ENCODE measurements at regions not wholly inside any gene's neighbourhood (a gene's known extent, or its start where the extent isn't known, plus 50 kb on each side); places are given as distances from the start of the nearest gene placed in this dataset.

DNA sequence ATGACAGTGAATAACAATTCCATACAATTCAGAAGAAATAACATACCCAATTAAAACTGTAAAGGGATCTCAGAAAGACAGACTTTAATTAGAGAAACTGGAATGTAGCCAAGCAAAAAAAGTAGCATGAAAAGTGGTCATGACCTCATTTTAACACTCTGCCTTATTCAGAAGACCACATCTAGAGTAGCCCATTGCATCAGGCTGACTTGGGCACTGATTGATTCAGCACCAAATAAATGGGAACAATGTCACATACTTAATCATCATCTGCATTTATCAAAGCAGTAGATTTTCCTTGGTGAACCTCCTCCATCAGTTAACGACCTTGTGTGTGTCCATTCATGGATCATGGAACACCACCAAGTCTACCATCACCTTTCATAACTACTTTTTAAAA is 992.1 kb downstream of the NR2F1-AS1 start:
- no peak for TF ChIP-seq EZH2phosphoT487 (IDR thresholded peaks at IDR 0.05; ENCODE audit: borderline replicate concordance, low read length)
- TF ChIP-seq, protein P1, sequence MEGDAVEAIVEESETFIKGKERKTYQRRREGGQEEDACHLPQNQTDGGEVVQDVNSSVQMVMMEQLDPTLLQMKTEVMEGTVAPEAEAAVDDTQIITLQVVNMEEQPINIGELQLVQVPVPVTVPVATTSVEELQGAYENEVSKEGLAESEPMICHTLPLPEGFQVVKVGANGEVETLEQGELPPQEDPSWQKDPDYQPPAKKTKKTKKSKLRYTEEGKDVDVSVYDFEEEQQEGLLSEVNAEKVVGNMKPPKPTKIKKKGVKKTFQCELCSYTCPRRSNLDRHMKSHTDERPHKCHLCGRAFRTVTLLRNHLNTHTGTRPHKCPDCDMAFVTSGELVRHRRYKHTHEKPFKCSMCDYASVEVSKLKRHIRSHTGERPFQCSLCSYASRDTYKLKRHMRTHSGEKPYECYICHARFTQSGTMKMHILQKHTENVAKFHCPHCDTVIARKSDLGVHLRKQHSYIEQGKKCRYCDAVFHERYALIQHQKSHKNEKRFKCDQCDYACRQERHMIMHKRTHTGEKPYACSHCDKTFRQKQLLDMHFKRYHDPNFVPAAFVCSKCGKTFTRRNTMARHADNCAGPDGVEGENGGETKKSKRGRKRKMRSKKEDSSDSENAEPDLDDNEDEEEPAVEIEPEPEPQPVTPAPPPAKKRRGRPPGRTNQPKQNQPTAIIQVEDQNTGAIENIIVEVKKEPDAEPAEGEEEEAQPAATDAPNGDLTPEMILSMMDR (IDR thresholded peaks at IDR 0.05; ENCODE audit: low read depth, low read length, poor library complexity, severe bottlenecking) = no peak
- no peaks in the 10 kb centered on the region for H3K9me2 ChIP-seq (replicated peaks; ENCODE audit: control insufficient read depth, low read length)
- no peaks in the 10 kb centered on the region for H3K27me3 ChIP-seq (ENCODE audit: control insufficient read depth, low read length)

DNA sequence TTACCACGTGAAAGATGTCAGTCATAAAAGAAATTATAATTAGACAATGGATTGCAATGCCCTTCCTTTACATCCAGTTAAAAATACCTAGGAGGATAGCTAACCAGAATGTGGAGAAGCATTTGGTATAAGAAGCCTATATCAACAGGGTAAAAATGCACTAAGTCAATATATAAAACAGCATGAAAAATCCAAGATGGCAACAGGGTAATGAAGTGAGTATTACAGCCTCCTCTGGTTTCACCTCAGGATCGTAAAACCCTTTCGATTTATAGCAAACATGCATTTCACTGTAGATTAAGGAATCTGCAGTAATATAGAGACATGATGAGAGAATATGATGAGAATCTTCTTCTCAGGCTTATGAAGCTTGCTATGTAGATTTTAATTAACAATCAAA is 999.3 kb downstream of the NR2F1-AS1 start:
- Histone ChIP-seq H4K20me1 (ENCODE audit: control insufficient read depth, insufficient read depth, low read depth, low read length) (no peaks in the 10 kb centered on the region), H3K4me2 (ENCODE audit: low read length) (no peak overlapping the region), H3K9me2 (replicated peaks; ENCODE audit: control insufficient read depth, low read length) (no peaks in the 10 kb centered on the region), H3K27ac (ENCODE audit: low read depth, low read length) (no peak overlapping the region), H3K4me1 (ENCODE audit: control insufficient read depth, low read length) (no peaks in the 10 kb centered on the region), H3K79me2 (ENCODE audit: control insufficient read depth, low read length) (no peaks in the 10 kb centered on the region), H3K9me3 (ENCODE audit: control insufficient read depth, insufficient read depth, low read length) (no peaks in the 10 kb centered on the region), H3F3A (ENCODE audit: control insufficient read depth, insufficient read depth) (no peaks in the 10 kb centered on the region), H3K36me3 (ENCODE audit: control insufficient read depth, low read length) (no peaks in the 10 kb centered on the region), H3K27me3 (ENCODE audit: control insufficient read depth, low read length) (no peaks in the 10 kb centered on the region), H3K4me3 (ENCODE audit: low read length) (no peak overlapping the region)
- TF ChIP-seq EZH2phosphoT487 (IDR thresholded peaks at IDR 0.05; ENCODE audit: borderline replicate concordance, low read length) = no peak
- TF ChIP-seq, protein P1 (IDR thresholded peaks at IDR 0.05; ENCODE audit: low read depth, low read length, poor library complexity, severe bottlenecking) = no peak

More for the DNA sequence above, 992.1 kb downstream of the NR2F1-AS1 start:
- H3K79me2 ChIP-seq (ENCODE audit: control insufficient read depth, low read length) = no peaks in the 10 kb centered on the region
- no peaks in the 10 kb centered on the region for H4K20me1 ChIP-seq (ENCODE audit: control insufficient read depth, insufficient read depth, low read depth, low read length)
- no peaks in the 10 kb centered on the region for H3K36me3 ChIP-seq (ENCODE audit: control insufficient read depth, low read length)
- no peak overlapping the region for H3K27ac ChIP-seq (ENCODE audit: low read depth, low read length)
- no peaks in the 10 kb centered on the region for H3K9me3 ChIP-seq (ENCODE audit: control insufficient read depth, insufficient read depth, low read length)
- no peaks in the 10 kb centered on the region for H3K4me1 ChIP-seq (ENCODE audit: control insufficient read depth, low read length)
- no peak overlapping the region for H3K4me2 ChIP-seq (ENCODE audit: low read length)
- no peaks in the 10 kb centered on the region for H3F3A ChIP-seq (ENCODE audit: control insufficient read depth, insufficient read depth)
- H3K4me3 ChIP-seq (ENCODE audit: low read length) = no peak overlapping the region

DNA sequence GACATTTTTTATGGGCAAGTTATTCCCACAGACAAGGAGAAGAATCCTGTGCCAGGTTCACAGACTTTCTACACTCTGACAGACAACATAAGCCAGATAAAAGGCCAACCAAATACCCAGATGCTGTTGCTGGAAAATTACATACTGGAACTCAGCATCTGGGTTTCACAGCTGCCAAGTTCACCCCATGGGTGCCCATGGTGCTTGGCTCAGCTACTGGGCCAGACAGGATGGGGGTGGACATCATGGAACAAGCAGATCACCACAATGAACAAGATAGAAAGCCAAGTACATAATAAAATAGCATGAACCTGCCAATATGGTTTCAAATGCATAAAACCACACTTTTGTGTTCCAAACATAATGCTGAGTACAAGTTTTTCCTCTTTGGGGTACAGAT is 999.8 kb downstream of the NR2F1-AS1 start:
- H3K79me2 ChIP-seq (ENCODE audit: control insufficient read depth, low read length) = no peaks in the 10 kb centered on the region
- no peaks in the 10 kb centered on the region for H3K27me3 ChIP-seq (ENCODE audit: control insufficient read depth, low read length)
- TF ChIP-seq, protein P1 (IDR thresholded peaks at IDR 0.05; ENCODE audit: low read depth, low read length, poor library complexity, severe bottlenecking) = no peak
- TF ChIP-seq EZH2phosphoT487 (IDR thresholded peaks at IDR 0.05; ENCODE audit: borderline replicate concordance, low read length) = no peak
- H3K9me3 ChIP-seq (ENCODE audit: control insufficient read depth, insufficient read depth, low read length) = no peaks in the 10 kb centered on the region
- H3K4me1 ChIP-seq (ENCODE audit: control insufficient read depth, low read length) = no peaks in the 10 kb centered on the region
- H3K36me3 ChIP-seq (ENCODE audit: control insufficient read depth, low read length) = no peaks in the 10 kb centered on the region
- no peaks in the 10 kb centered on the region for H3F3A ChIP-seq (ENCODE audit: control insufficient read depth, insufficient read depth)
- no peak overlapping the region for H3K4me2 ChIP-seq (ENCODE audit: low read length)
- no peaks in the 10 kb centered on the region for H4K20me1 ChIP-seq (ENCODE audit: control insufficient read depth, insufficient read depth, low read depth, low read length)
- H3K4me3 ChIP-seq (ENCODE audit: low read length) = no peak overlapping the region
- H3K9me2 ChIP-seq (replicated peaks; ENCODE audit: control insufficient read depth, low read length) = no peaks in the 10 kb centered on the region
- no peak overlapping the region for H3K27ac ChIP-seq (ENCODE audit: low read depth, low read length)

DNA sequence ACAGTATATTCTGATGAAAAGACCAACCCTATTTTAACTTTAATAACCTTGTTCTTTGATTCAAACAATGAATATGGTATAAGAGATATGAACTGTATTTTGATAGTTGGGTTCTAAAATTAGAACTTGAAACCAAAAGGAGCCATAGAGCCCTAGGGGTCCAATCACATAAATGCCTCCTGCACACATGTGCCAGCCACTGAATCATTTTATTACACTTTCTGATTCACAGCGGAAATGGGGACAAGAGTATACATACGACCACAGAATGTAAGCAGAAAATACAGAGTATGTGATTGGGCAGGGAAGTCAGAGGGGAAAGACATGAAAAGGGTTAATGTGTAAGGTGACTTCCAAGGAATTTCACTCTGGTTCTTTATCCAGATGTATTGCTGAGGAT is 1000.2 kb downstream of the NR2F1-AS1 start:
- Histone ChIP-seq H3K36me3 (ENCODE audit: control insufficient read depth, low read length) (no peaks in the 10 kb centered on the region), H3K4me1 (ENCODE audit: control insufficient read depth, low read length) (no peaks in the 10 kb centered on the region), H3K9me3 (ENCODE audit: control insufficient read depth, insufficient read depth, low read length) (no peaks in the 10 kb centered on the region)

More for the DNA sequence above, 1000.2 kb downstream of the NR2F1-AS1 start:
- Histone ChIP-seq H3K4me3 (ENCODE audit: low read length) (no peak overlapping the region), H4K20me1 (ENCODE audit: control insufficient read depth, insufficient read depth, low read depth, low read length) (no peaks in the 10 kb centered on the region), H3F3A (ENCODE audit: control insufficient read depth, insufficient read depth) (no peaks in the 10 kb centered on the region), H3K27ac (ENCODE audit: low read depth, low read length) (no peak overlapping the region), H3K9me2 (replicated peaks; ENCODE audit: control insufficient read depth, low read length) (no peaks in the 10 kb centered on the region), H3K27me3 (ENCODE audit: control insufficient read depth, low read length) (no peaks in the 10 kb centered on the region), H3K4me2 (ENCODE audit: low read length) (no peak overlapping the region), H3K79me2 (ENCODE audit: control insufficient read depth, low read length) (no peaks in the 10 kb centered on the region)
- TF ChIP-seq, protein P1 (IDR thresholded peaks at IDR 0.05; ENCODE audit: low read depth, low read length, poor library complexity, severe bottlenecking) = no peak
- TF ChIP-seq EZH2phosphoT487 (IDR thresholded peaks at IDR 0.05; ENCODE audit: borderline replicate concordance, low read length) = no peak

Data from DOHH2 (cell line).